Nephron progenitor cell (in vitro differentiated cells): ENCODE measurements at regions not wholly inside any gene's neighbourhood (a gene's known extent, or its start where the extent isn't known, plus 50 kb on each side); places are given as distances from the start of the nearest gene placed in this dataset.

Source experiments
- DNase-seq: peaks from one replicate; pipeline ENCODE4 v3.0.0; 2021
- H3K27ac Mint-ChIP-seq: 2 replicates; pipeline ENCODE4 v1.8.0; 2021; ENCODE audit warnings: mild to moderate bottlenecking, moderate library complexity, mixed read lengths
- H3K27me3 Mint-ChIP-seq: 2 replicates; pipeline ENCODE4 v1.8.0; 2021; ENCODE audit warnings: mild to moderate bottlenecking, low read depth, mixed read lengths; ENCODE audit not compliant: poor library complexity
- H3K36me3 Mint-ChIP-seq: 2 replicates; pipeline ENCODE4 v1.8.0; 2021; ENCODE audit warnings: low read depth, mixed read lengths
- H3K4me1 Mint-ChIP-seq: 2 replicates; pipeline ENCODE4 v1.8.0; 2021; ENCODE audit warnings: mixed read lengths
- H3K4me3 Mint-ChIP-seq: 2 replicates; pipeline ENCODE4 v1.8.0; 2021; ENCODE audit warnings: mild to moderate bottlenecking, moderate library complexity, mixed read lengths
- H3K9me3 Mint-ChIP-seq: 2 replicates; pipeline ENCODE4 v1.8.0; 2021; ENCODE audit warnings: mild to moderate bottlenecking, moderate library complexity, mixed read lengths
- CTCF ChIP-seq: fragments of 200-600 bp; sonication (generic); IDR thresholded peaks from 2 replicates; pipeline ENCODE4 v1.5.0; 2021; ENCODE audit warnings: antibody characterized with exemption

GRCh38 chr5:27316271-27316650, 277.9 kb upstream of the CDH9 start:
- Mint-ChIP-seq H3K4me1 (no peaks in the 10 kb centered on the region), H3K4me3 (no peak overlapping the region), H3K9me3 (no peaks in the 10 kb centered on the region), H3K27ac (no peak overlapping the region), H3K36me3 (no peaks in the 10 kb centered on the region), H3K27me3 (no peaks in the 10 kb centered on the region)
- DNase-seq: no peak
- no peak for TF ChIP-seq CTCF

GRCh38 chr5:27315363-27316270, 277.2 kb upstream of the CDH9 start:
- Mint-ChIP-seq H3K36me3 (no peaks in the 10 kb centered on the region), H3K27me3 (no peaks in the 10 kb centered on the region), H3K27ac (no peak overlapping the region), H3K4me3 (no peak overlapping the region), H3K4me1 (no peaks in the 10 kb centered on the region), H3K9me3 (no peaks in the 10 kb centered on the region)
- TF ChIP-seq CTCF: no peak
- DNase-seq: no peak

- Mint-ChIP-seq H3K27me3 (no peaks in the 10 kb centered on the region), H3K36me3 (no peaks in the 10 kb centered on the region), H3K9me3 (no peaks in the 10 kb centered on the region), H3K4me3 (no peak overlapping the region), H3K4me1 (no peaks in the 10 kb centered on the region), H3K27ac (no peak overlapping the region)
- no peak for DNase-seq
- TF ChIP-seq CTCF: no peak
Measured at GRCh38 chr5:27313549-27313948, 275.2 kb upstream of the CDH9 start.

- no peaks in the 10 kb centered on the region for H3K27me3 Mint-ChIP-seq
- no peak for TF ChIP-seq CTCF
- no peak for DNase-seq
- no peaks in the 10 kb centered on the region for H3K36me3 Mint-ChIP-seq
- no peaks in the 10 kb centered on the region for H3K4me1 Mint-ChIP-seq
- no peak overlapping the region for H3K4me3 Mint-ChIP-seq
- H3K27ac Mint-ChIP-seq: no peak overlapping the region
- H3K9me3 Mint-ChIP-seq: no peaks in the 10 kb centered on the region
Measured at GRCh38 chr5:27312291-27312893, 274.0 kb upstream of the CDH9 start.

GRCh38 chr5:27311544-27311943, 273.2 kb upstream of the CDH9 start:
- no peak for TF ChIP-seq CTCF
- H3K4me1 Mint-ChIP-seq: no peaks in the 10 kb centered on the region
- DNase-seq: no peak
- no peaks in the 10 kb centered on the region for H3K36me3 Mint-ChIP-seq
- H3K27ac Mint-ChIP-seq: no peak overlapping the region
- H3K27me3 Mint-ChIP-seq: no peaks in the 10 kb centered on the region
- H3K4me3 Mint-ChIP-seq: no peak overlapping the region
- H3K9me3 Mint-ChIP-seq: no peaks in the 10 kb centered on the region
